ENCODE measurements at regions not wholly inside any gene's neighbourhood (a gene's known extent, or its start where the extent isn't known, plus 50 kb on each side); places are given as distances from the start of the nearest gene placed in this dataset.

- TF ChIP-seq, protein P1, sequence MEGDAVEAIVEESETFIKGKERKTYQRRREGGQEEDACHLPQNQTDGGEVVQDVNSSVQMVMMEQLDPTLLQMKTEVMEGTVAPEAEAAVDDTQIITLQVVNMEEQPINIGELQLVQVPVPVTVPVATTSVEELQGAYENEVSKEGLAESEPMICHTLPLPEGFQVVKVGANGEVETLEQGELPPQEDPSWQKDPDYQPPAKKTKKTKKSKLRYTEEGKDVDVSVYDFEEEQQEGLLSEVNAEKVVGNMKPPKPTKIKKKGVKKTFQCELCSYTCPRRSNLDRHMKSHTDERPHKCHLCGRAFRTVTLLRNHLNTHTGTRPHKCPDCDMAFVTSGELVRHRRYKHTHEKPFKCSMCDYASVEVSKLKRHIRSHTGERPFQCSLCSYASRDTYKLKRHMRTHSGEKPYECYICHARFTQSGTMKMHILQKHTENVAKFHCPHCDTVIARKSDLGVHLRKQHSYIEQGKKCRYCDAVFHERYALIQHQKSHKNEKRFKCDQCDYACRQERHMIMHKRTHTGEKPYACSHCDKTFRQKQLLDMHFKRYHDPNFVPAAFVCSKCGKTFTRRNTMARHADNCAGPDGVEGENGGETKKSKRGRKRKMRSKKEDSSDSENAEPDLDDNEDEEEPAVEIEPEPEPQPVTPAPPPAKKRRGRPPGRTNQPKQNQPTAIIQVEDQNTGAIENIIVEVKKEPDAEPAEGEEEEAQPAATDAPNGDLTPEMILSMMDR (IDR thresholded peaks at IDR 0.05; ENCODE audit: insufficient read depth, low read depth, low read length) = no peak
- TF ChIP-seq EZH2 (IDR thresholded peaks at IDR 0.05; ENCODE audit: insufficient read depth, low read length) = no peak
- no peak overlapping the region for H2AFZ ChIP-seq (ENCODE audit: low read depth, low read length)
- no peak overlapping the region for H3K4me3 Mint-ChIP-seq (ENCODE audit: unreplicated experiment)
- no peaks in the 10 kb centered on the region for H3K27me3 ChIP-seq (ENCODE audit: insufficient read depth, low read length)
- no peaks in the 10 kb centered on the region for H3K4me1 ChIP-seq (ENCODE audit: insufficient read depth, low read length)
- no peaks in the 10 kb centered on the region for H3K36me3 ChIP-seq (ENCODE audit: insufficient read depth, low read length)
- H3K27me3 Mint-ChIP-seq (ENCODE audit: low read depth, unreplicated experiment) = no peaks in the 10 kb centered on the region
- H4K20me1 ChIP-seq (ENCODE audit: insufficient read depth, low read length) = no peaks in the 10 kb centered on the region
- H3K27ac ChIP-seq (ENCODE audit: low read depth, low read length) = no peak overlapping the region
- H3K36me3 Mint-ChIP-seq (ENCODE audit: low read depth, unreplicated experiment) = no peaks in the 10 kb centered on the region
- H3K4me2 ChIP-seq (ENCODE audit: low read length) = no peak overlapping the region
- H3K9me3 Mint-ChIP-seq (ENCODE audit: unreplicated experiment) = no peaks in the 10 kb centered on the region
- DNase-seq (ENCODE audit: low read depth) = no peak
- no peak for FAIRE-seq
- H3K4me3 ChIP-seq (ENCODE audit: insufficient read depth, low read depth, low read length) = no peak overlapping the region
- H3K27ac Mint-ChIP-seq (ENCODE audit: unreplicated experiment) = no peak overlapping the region
- no peaks in the 10 kb centered on the region for H3K79me2 ChIP-seq (ENCODE audit: insufficient read depth, low read length)
- H3K9ac ChIP-seq (ENCODE audit: low read length) = no peak overlapping the region
- no peaks in the 10 kb centered on the region for H3K9me3 ChIP-seq (ENCODE audit: insufficient read depth, low read depth, low read length)
- no peaks in the 10 kb centered on the region for H3K4me1 Mint-ChIP-seq (ENCODE audit: low read depth, unreplicated experiment)
These were observed 149.6 kb upstream of the CWC22 start for GRCh38 chr2:180156651-180157050.

DNA sequence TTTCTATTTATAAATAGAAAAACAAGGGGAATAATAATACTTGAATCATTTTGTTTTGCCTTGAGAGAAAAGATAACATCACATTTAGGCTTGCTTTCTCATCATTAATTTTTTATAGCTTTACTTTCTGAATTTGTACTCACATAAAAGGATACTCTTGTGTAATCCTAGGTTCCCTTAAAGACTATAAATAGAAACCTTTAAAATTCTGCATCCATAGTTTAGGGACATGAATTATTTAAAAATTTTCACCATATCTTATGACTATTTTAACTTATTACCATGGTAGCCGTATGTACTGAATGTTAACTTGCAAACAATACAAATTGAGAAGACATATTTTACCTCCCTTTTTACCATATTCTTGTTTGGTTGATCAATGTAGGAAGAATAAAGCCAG, 143.5 kb upstream of the CWC22 start:
- DNase-seq (ENCODE audit: low read depth) (no peak), FAIRE-seq (no peak)
- no peaks in the 10 kb centered on the region for H3K79me2 ChIP-seq (ENCODE audit: insufficient read depth, low read length)
- H2AFZ ChIP-seq (ENCODE audit: low read depth, low read length) = no peak overlapping the region
- H3K4me1 Mint-ChIP-seq (ENCODE audit: low read depth, unreplicated experiment) = no peaks in the 10 kb centered on the region
- no peak overlapping the region for H3K27ac Mint-ChIP-seq (ENCODE audit: unreplicated experiment)
- no peaks in the 10 kb centered on the region for H3K9me3 Mint-ChIP-seq (ENCODE audit: unreplicated experiment)
- no peaks in the 10 kb centered on the region for H4K20me1 ChIP-seq (ENCODE audit: insufficient read depth, low read length)
- no peaks in the 10 kb centered on the region for H3K9me3 ChIP-seq (ENCODE audit: insufficient read depth, low read depth, low read length)
- H3K27me3 Mint-ChIP-seq (ENCODE audit: low read depth, unreplicated experiment) = no peaks in the 10 kb centered on the region
- H3K4me2 ChIP-seq (ENCODE audit: low read length) = no peak overlapping the region
- no peaks in the 10 kb centered on the region for H3K4me1 ChIP-seq (ENCODE audit: insufficient read depth, low read length)
- no peak overlapping the region for H3K9ac ChIP-seq (ENCODE audit: low read length)
- no peaks in the 10 kb centered on the region for H3K36me3 ChIP-seq (ENCODE audit: insufficient read depth, low read length)
- H3K27me3 ChIP-seq (ENCODE audit: insufficient read depth, low read length) = no peaks in the 10 kb centered on the region
- no peaks in the 10 kb centered on the region for H3K36me3 Mint-ChIP-seq (ENCODE audit: low read depth, unreplicated experiment)
- TF ChIP-seq EZH2 (IDR thresholded peaks at IDR 0.05; ENCODE audit: insufficient read depth, low read length) = no peak
- TF ChIP-seq, protein P1 (IDR thresholded peaks at IDR 0.05; ENCODE audit: insufficient read depth, low read depth, low read length) = no peak
- H3K27ac ChIP-seq (ENCODE audit: low read depth, low read length) = no peak overlapping the region
- no peak overlapping the region for H3K4me3 ChIP-seq (ENCODE audit: insufficient read depth, low read depth, low read length)
- no peak overlapping the region for H3K4me3 Mint-ChIP-seq (ENCODE audit: unreplicated experiment)

DNA sequence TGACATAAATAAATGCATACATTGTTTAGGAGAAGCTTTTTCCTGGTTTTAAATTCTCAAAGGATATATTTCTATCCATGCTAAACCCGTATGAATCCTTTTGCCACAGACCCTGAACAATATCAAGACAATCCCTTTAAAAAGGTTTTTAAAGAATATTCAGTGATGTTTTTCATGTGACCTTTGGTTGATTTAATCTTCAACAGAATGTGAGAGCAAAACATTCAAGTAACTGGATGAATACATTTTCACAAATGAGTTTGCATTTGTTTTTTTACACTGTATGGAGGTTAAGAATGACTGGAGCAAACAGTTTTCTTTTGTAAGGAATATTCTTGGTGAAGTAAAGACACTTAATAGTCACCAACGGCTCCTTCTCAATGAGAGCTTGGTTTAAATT, 139.4 kb upstream of the CWC22 start:
- Histone ChIP-seq H3K27me3 (ENCODE audit: insufficient read depth, low read length) (no peaks in the 10 kb centered on the region), H3K27ac (ENCODE audit: low read depth, low read length) (no peak overlapping the region), H4K20me1 (ENCODE audit: insufficient read depth, low read length) (no peaks in the 10 kb centered on the region), H3K9ac (ENCODE audit: low read length) (no peak overlapping the region), H3K4me1 (ENCODE audit: insufficient read depth, low read length) (no peaks in the 10 kb centered on the region), H2AFZ (ENCODE audit: low read depth, low read length) (no peak overlapping the region), H3K4me3 (ENCODE audit: insufficient read depth, low read depth, low read length) (no peak overlapping the region), H3K79me2 (ENCODE audit: insufficient read depth, low read length) (no peaks in the 10 kb centered on the region), H3K4me2 (ENCODE audit: low read length) (no peak overlapping the region), H3K9me3 (ENCODE audit: insufficient read depth, low read depth, low read length) (no peaks in the 10 kb centered on the region), H3K36me3 (ENCODE audit: insufficient read depth, low read length) (no peaks in the 10 kb centered on the region)
- H3K4me3 Mint-ChIP-seq (ENCODE audit: unreplicated experiment) = no peak overlapping the region
- no peak for TF ChIP-seq EZH2 (IDR thresholded peaks at IDR 0.05; ENCODE audit: insufficient read depth, low read length)
- TF ChIP-seq, protein P1 (IDR thresholded peaks at IDR 0.05; ENCODE audit: insufficient read depth, low read depth, low read length) = no peak
- no peak for DNase-seq (ENCODE audit: low read depth)
- no peaks in the 10 kb centered on the region for H3K9me3 Mint-ChIP-seq (ENCODE audit: unreplicated experiment)
- H3K27me3 Mint-ChIP-seq (ENCODE audit: low read depth, unreplicated experiment) = no peaks in the 10 kb centered on the region
- H3K36me3 Mint-ChIP-seq (ENCODE audit: low read depth, unreplicated experiment) = no peaks in the 10 kb centered on the region
- FAIRE-seq = no peak
- no peak overlapping the region for H3K27ac Mint-ChIP-seq (ENCODE audit: unreplicated experiment)
- H3K4me1 Mint-ChIP-seq (ENCODE audit: low read depth, unreplicated experiment) = no peaks in the 10 kb centered on the region

Data from astrocyte (in vitro differentiated cells and primary cell).